Raji (cell line): ENCODE measurements at regions not wholly inside any gene's neighbourhood (a gene's known extent, or its start where the extent isn't known, plus 50 kb on each side); places are given as distances from the start of the nearest gene placed in this dataset.

Source experiments
- POLR2A ChIP-seq: IDR thresholded peaks from 2 replicates; pipeline ENCODE4 v1.6.1; 2011; ENCODE audit warnings: low read depth, low read length, control low read depth; ENCODE audit not compliant: insufficient read depth

- no peak for TF ChIP-seq POLR2A
Observed at GRCh38 chr15:92733934-92734521, 78.5 kb upstream of the FAM174B start.

- no peak for TF ChIP-seq POLR2A
Observed at GRCh38 chr15:92745845-92746271, 90.3 kb upstream of the FAM174B start.

- TF ChIP-seq POLR2A = no peak
Observed at GRCh38 chr15:92747047-92747446, 91.5 kb upstream of the FAM174B start.

- TF ChIP-seq POLR2A = no peak
Observed at GRCh38 chr15:92749216-92749615, 93.6 kb upstream of the FAM174B start.

- no peak for TF ChIP-seq POLR2A
Observed at GRCh38 chr15:92749946-92750345, 94.4 kb upstream of the FAM174B start.

GRCh38 chr15:92751528-92751927 lies 96.0 kb upstream of the FAM174B start:
- no peak for TF ChIP-seq POLR2A

GRCh38 chr15:92753591-92753990 lies 98.0 kb upstream of the FAM174B start:
- TF ChIP-seq POLR2A = no peak

GRCh38 chr15:92763459-92763858 lies 107.9 kb upstream of the FAM174B start:
- TF ChIP-seq POLR2A = no peak

GRCh38 chr15:92770641-92771040 lies 115.1 kb upstream of the FAM174B start:
- TF ChIP-seq POLR2A = no peak

GRCh38 chr15:92772061-92772460 lies 116.5 kb upstream of the FAM174B start:
- no peak for TF ChIP-seq POLR2A

- TF ChIP-seq POLR2A = no peak
Observed at GRCh38 chr15:92772626-92773244, 117.2 kb upstream of the FAM174B start.

GRCh38 chr15:92773340-92773739 lies 117.8 kb upstream of the FAM174B start:
- TF ChIP-seq POLR2A = no peak

GRCh38 chr15:92779874-92780273 lies 120.2 kb upstream of the CHD2 start:
- TF ChIP-seq POLR2A = no peak

GRCh38 chr15:92780843-92781242 lies 119.3 kb upstream of the CHD2 start:
- no peak for TF ChIP-seq POLR2A

GRCh38 chr15:92781925-92782453 lies 118.1 kb upstream of the CHD2 start:
- TF ChIP-seq POLR2A = no peak

GRCh38 chr15:92787116-92787515 lies 113.0 kb upstream of the CHD2 start:
- TF ChIP-seq POLR2A = no peak

- TF ChIP-seq POLR2A = no peak
Observed at GRCh38 chr15:92788196-92788595, 111.9 kb upstream of the CHD2 start.

GRCh38 chr15:92796161-92796611 lies 103.9 kb upstream of the CHD2 start:
- TF ChIP-seq POLR2A = no peak
